Gastrocnemius medialis (tissue), 4 donors: ENCODE measurements at regions not wholly inside any gene's neighbourhood (a gene's known extent, or its start where the extent isn't known, plus 50 kb on each side); places are given as distances from the start of the nearest gene placed in this dataset.

Experiments
- ATAC-seq, 2 donors: fragments of 150-250 bp; one replicate each; pipeline ENCODE4 v1.9.1; 2016
- DNase-seq, 2 donors: peaks; one replicate each; pipeline ENCODE4 v3.0.0-alpha.2; 2019
- H3K27ac ChIP-seq, 4 donors: fragments of 200-600 bp; sonication (generic); 1 replicate in 1 of 4; 2 replicates in 3 of 4; pipeline ENCODE4 v1.5.1; 2016 to 2018; ENCODE audit warnings: mild to moderate bottlenecking in 2 of 4, moderate library complexity in 1 of 4
- H3K27me3 ChIP-seq, 3 donors: fragments of 200-600 bp; sonication (generic) in 2 of 3; 1 replicate in 1 of 3; 2 replicates in 2 of 3; pipeline versions ENCODE4 v1.5.1 to v1.6.0; 2016 to 2019; ENCODE audit warnings: mild to moderate bottlenecking in 1 of 3, moderate library complexity in 1 of 3
- H3K36me3 ChIP-seq, 2 donors: fragments of 200-600 bp; sonication (generic) in 1 of 2; one replicate each; pipeline ENCODE4 v1.5.1; 2017 to 2018
- H3K4me1 ChIP-seq, 2 donors: fragments of 200-600 bp; sonication (generic) in 1 of 2; one replicate each; pipeline ENCODE4 v1.5.1; 2016 to 2017; ENCODE audit warnings: mild to moderate bottlenecking in 2 of 2
- H3K4me3 ChIP-seq, 4 donors: fragments of 200-600 bp; sonication (generic) in 3 of 4; 1 replicate in 1 of 4; 2 replicates in 3 of 4; pipeline ENCODE4 v1.5.1; 2016 to 2019; ENCODE audit warnings: mild to moderate bottlenecking in 2 of 4
- H3K9me3 ChIP-seq, 3 donors: fragments of 200-600 bp; sonication (generic) in 2 of 3; 1 replicate in 1 of 3; 2 replicates in 2 of 3; pipeline ENCODE4 v1.5.1; 2016 to 2019
- CTCF ChIP-seq, 5 experiments: fragments of 450-650 bp in 3 of 5; fragments of 200-600 bp in 2 of 5; sonication (generic) in 2 of 5; IDR thresholded peaks in 4 of 5; conservative IDR thresholded peaks in 1 of 5; 1 replicate in 4 of 5; 2 replicates in 1 of 5; pipeline ENCODE4 v1.5.1; 2016 to 2019; ENCODE audit warnings: antibody characterized with exemption in 5 of 5, mild to moderate bottlenecking in 3 of 5, moderate library complexity in 3 of 5
- POLR2A ChIP-seq, 2 donors: fragments of 450-650 bp; IDR thresholded peaks; one replicate each; pipeline ENCODE4 v1.6.1; 2017; ENCODE audit warnings: antibody characterized with exemption in 2 of 2, mild to moderate bottlenecking in 2 of 2, moderate library complexity in 2 of 2
- in situ Hi-C, 4 donors: fragments of 200-750 bp; cut with MboI; loops; one replicate each; pipeline versions ENCODE4 v1.15.0 to v1.8.0; 2017; ENCODE audit warnings: low sequenced_read_pairs in 4 of 4
- intact Hi-C: fragments of 100-400 bp; cut with DNase I; formaldehyde crosslinking; loops from one replicate; pipeline ENCODE4 v1.15.1; 2023; ENCODE audit warnings: low total_unique reads

- no peak overlapping the region for H3K27ac ChIP-seq
- H3K4me1 ChIP-seq = no peaks in the 10 kb centered on the region
- in situ Hi-C loops = no loop called here
- intact Hi-C loops = no loop called here
- H3K9me3 ChIP-seq = no peaks in the 10 kb centered on the region
- ATAC-seq (no peak), DNase-seq (no peak)
- H3K27me3 ChIP-seq = no peaks in the 10 kb centered on the region
- TF ChIP-seq CTCF (IDR thresholded peaks at IDR 0.05 in 4 of 5, conservative IDR thresholded peaks at IDR 0.05 in 1 of 5) (no peak), POLR2A (IDR thresholded peaks at IDR 0.05) (no peak)
- H3K36me3 ChIP-seq = no peaks in the 10 kb centered on the region
- H3K4me3 ChIP-seq = no peak overlapping the region
These were observed 190.8 kb upstream of the INHBA start for GRCh38 chr7:41893656-41894055.

GRCh38 chr7:41892356-41893100, 189.6 kb upstream of the INHBA start:
- H3K9me3 ChIP-seq = no peaks in the 10 kb centered on the region
- no peak overlapping the region for H3K4me3 ChIP-seq
- DNase-seq = no peak
- in situ Hi-C loops = no loop called here
- no peaks in the 10 kb centered on the region for H3K4me1 ChIP-seq
- intact Hi-C loops = no loop called here
- no peak for TF ChIP-seq CTCF (IDR thresholded peaks at IDR 0.05 in 4 of 5, conservative IDR thresholded peaks at IDR 0.05 in 1 of 5)
- no peak for TF ChIP-seq POLR2A (IDR thresholded peaks at IDR 0.05)
- ATAC-seq = no peak
- H3K27me3 ChIP-seq = no peaks in the 10 kb centered on the region
- H3K27ac ChIP-seq = no peak overlapping the region
- H3K36me3 ChIP-seq = no peaks in the 10 kb centered on the region

GRCh38 chr7:41891950-41892349, 189.1 kb upstream of the INHBA start:
- ATAC-seq (no peak), DNase-seq (no peak)
- no peaks in the 10 kb centered on the region for H3K4me1 ChIP-seq
- H3K27me3 ChIP-seq = no peaks in the 10 kb centered on the region
- intact Hi-C loops (no loop called here), in situ Hi-C loops (no loop called here)
- H3K36me3 ChIP-seq = no peaks in the 10 kb centered on the region
- no peaks in the 10 kb centered on the region for H3K9me3 ChIP-seq
- TF ChIP-seq CTCF (IDR thresholded peaks at IDR 0.05 in 4 of 5, conservative IDR thresholded peaks at IDR 0.05 in 1 of 5) = no peak
- TF ChIP-seq POLR2A (IDR thresholded peaks at IDR 0.05) = no peak
- H3K27ac ChIP-seq = no peak overlapping the region
- no peak overlapping the region for H3K4me3 ChIP-seq

GRCh38 chr7:41890631-41891274, 187.9 kb upstream of the INHBA start:
- no peak overlapping the region for H3K4me3 ChIP-seq
- intact Hi-C loops (no loop called here), in situ Hi-C loops (no loop called here)
- H3K27me3 ChIP-seq = no peaks in the 10 kb centered on the region
- TF ChIP-seq CTCF (IDR thresholded peaks at IDR 0.05 in 4 of 5, conservative IDR thresholded peaks at IDR 0.05 in 1 of 5) (no peak), POLR2A (IDR thresholded peaks at IDR 0.05) (no peak)
- H3K36me3 ChIP-seq = no peaks in the 10 kb centered on the region
- ATAC-seq (peak; percentile 34 to 42), DNase-seq (peak in 1 of 2 donors; percentile 18)
- no peaks in the 10 kb centered on the region for H3K9me3 ChIP-seq
- no peak overlapping the region for H3K27ac ChIP-seq
- H3K4me1 ChIP-seq = no peaks in the 10 kb centered on the region
